Kidney (tissue), 13 donors: ENCODE measurements at regions not wholly inside any gene's neighbourhood (a gene's known extent, or its start where the extent isn't known, plus 50 kb on each side); places are given as distances from the start of the nearest gene placed in this dataset.
A peak's percentile ranks its signal among the peaks of the same experiment; 100 is the strongest.

Experiments
- DNase-seq, 5 donors: peaks; one replicate each; pipeline ENCODE4 v3.0.0-alpha.2; 2013 to 2020
- FAIRE-seq: peaks from 2 replicates; lab custom pipeline; 2012; peaks lifted over from hg19 to GRCh38; lab: Jason Lieb, UNC
- H3K27ac ChIP-seq, 2 donors: one replicate each; pipeline ENCODE4 v1.7.0; 2013; ENCODE audit warnings: low read depth in 2 of 2, low read length in 2 of 2, inconsistent platforms in 1 of 2
- H3K27me3 ChIP-seq: one replicate; pipeline ENCODE4 v1.7.1; 2013; ENCODE audit warnings: low read length, inconsistent platforms; ENCODE audit not compliant: control insufficient read depth, insufficient read depth
- H3K36me3 ChIP-seq, 3 donors: one replicate each; pipeline versions ENCODE4 v1.7.0 to v1.7.1; 2013; ENCODE audit warnings: low read length in 3 of 3, control low read depth in 1 of 3, inconsistent platforms in 1 of 3; ENCODE audit not compliant: insufficient read depth in 3 of 3, control insufficient read depth in 2 of 3
- H3K4me1 ChIP-seq, 3 donors: one replicate each; pipeline versions ENCODE4 v1.7.0 to v1.7.1; 2013; ENCODE audit warnings: low read length in 3 of 3, inconsistent platforms in 1 of 3, low read depth in 1 of 3; ENCODE audit not compliant: control insufficient read depth in 2 of 3, insufficient read depth in 2 of 3
- H3K4me3 ChIP-seq, 3 donors: one replicate each; pipeline versions ENCODE4 v1.7.0 to v1.8.1; 2013; ENCODE audit warnings: low read length in 3 of 3, control low read depth in 1 of 3, inconsistent platforms in 1 of 3
- H3K9ac ChIP-seq, 3 donors: one replicate each; pipeline versions ENCODE4 v1.7.0 to v1.7.1; 2013; ENCODE audit warnings: low read length in 3 of 3, control low read depth in 1 of 3, inconsistent platforms in 1 of 3
- H3K9me3 ChIP-seq, 3 donors: one replicate each; pipeline versions ENCODE4 v1.7.0 to v1.7.1; 2013; ENCODE audit warnings: low read length in 3 of 3, control low read depth in 1 of 3, inconsistent platforms in 1 of 3; ENCODE audit not compliant: control insufficient read depth in 2 of 3, insufficient read depth in 1 of 3
- CTCF ChIP-seq: IDR thresholded peaks from 3 replicates; pipeline ENCODE4 v1.5.1; 2012; ENCODE audit warnings: mild to moderate bottlenecking, moderate library complexity, borderline replicate concordance; ENCODE audit not compliant: insufficient read depth; ENCODE audit errors: extremely low read depth
- intact Hi-C: fragments of 100-400 bp; cut with DNase I; formaldehyde crosslinking; loops from one replicate; pipeline ENCODE4 v1.11.1; 2022
- donor health status: control.
- donor health status: control.
- donor health status: control.
- donor health status: control.
- donor health status: control.
- donor health status: DM: yes; HTN: yes; CAD: no.
- donor health status: Normal renal cell carcinoma (clear cell type).

- no peak for TF ChIP-seq CTCF
- H3K4me3 ChIP-seq: no peak overlapping the region
- intact Hi-C loops: no loop called here
- FAIRE-seq (no peak), DNase-seq (peak in 1 of 5 donors; percentile 36)
- no peaks in the 10 kb centered on the region for H3K4me1 ChIP-seq
- no peak overlapping the region for H3K9ac ChIP-seq
- H3K27ac ChIP-seq: no peak overlapping the region
- H3K9me3 ChIP-seq: no peaks in the 10 kb centered on the region
- no peaks in the 10 kb centered on the region for H3K27me3 ChIP-seq
- H3K36me3 ChIP-seq: no peaks in the 10 kb centered on the region
Measured at GRCh38 chr2:204134421-204134820, 197.9 kb downstream of the ICOS start.

GRCh38 chr2:204135752-204136151 is 199.2 kb downstream of the ICOS start:
- TF ChIP-seq CTCF: no peak
- Histone ChIP-seq H3K9me3 (no peaks in the 10 kb centered on the region), H3K4me3 (no peak overlapping the region), H3K4me1 (no peaks in the 10 kb centered on the region), H3K27ac (no peak overlapping the region), H3K27me3 (no peaks in the 10 kb centered on the region), H3K9ac (no peak overlapping the region), H3K36me3 (no peaks in the 10 kb centered on the region)
- FAIRE-seq (no peak), DNase-seq (no peak)
- intact Hi-C loops: no loop called here

- Histone ChIP-seq H3K9me3 (no peaks in the 10 kb centered on the region), H3K4me1 (no peaks in the 10 kb centered on the region), H3K4me3 (no peak overlapping the region), H3K9ac (no peak overlapping the region), H3K36me3 (no peaks in the 10 kb centered on the region), H3K27me3 (no peaks in the 10 kb centered on the region), H3K27ac (no peak overlapping the region)
- no peak for TF ChIP-seq CTCF
- no peak for FAIRE-seq
- intact Hi-C loops: no loop called here
- no peak for DNase-seq
Measured at GRCh38 chr2:204138206-204138605, 201.6 kb downstream of the ICOS start.

GRCh38 chr2:204140246-204140645 is 203.7 kb downstream of the ICOS start:
- Histone ChIP-seq H3K36me3 (no peaks in the 10 kb centered on the region), H3K4me1 (no peaks in the 10 kb centered on the region), H3K27me3 (no peaks in the 10 kb centered on the region), H3K9me3 (no peaks in the 10 kb centered on the region), H3K27ac (no peak overlapping the region), H3K9ac (no peak overlapping the region), H3K4me3 (no peak overlapping the region)
- TF ChIP-seq CTCF: no peak
- DNase-seq: no peak
- FAIRE-seq: no peak
- intact Hi-C loops: no loop called here
